Fibroblast of mammary gland (primary cell): ENCODE measurements at regions not wholly inside any gene's neighbourhood (a gene's known extent, or its start where the extent isn't known, plus 50 kb on each side); places are given as distances from the start of the nearest gene placed in this dataset.

Experiments
- DNase-seq: peaks from one replicate; pipeline ENCODE4 v3.0.0-alpha.2; 2010; ENCODE audit warnings: low read depth
- H3K4me3 ChIP-seq: 2 replicates; pipeline ENCODE4 v1.5.1; 2011; ENCODE audit warnings: low read depth, mild to moderate bottlenecking, low read length, moderate library complexity; ENCODE audit not compliant: control insufficient read depth
- TF ChIP-seq, protein P1 (sequence below): conservative IDR thresholded peaks from 2 replicates; pipeline ENCODE4 v1.5.1; 2011; ENCODE audit warnings: low read depth, low read length, inconsistent platforms; ENCODE audit not compliant: control insufficient read depth, insufficient read depth

DNA sequence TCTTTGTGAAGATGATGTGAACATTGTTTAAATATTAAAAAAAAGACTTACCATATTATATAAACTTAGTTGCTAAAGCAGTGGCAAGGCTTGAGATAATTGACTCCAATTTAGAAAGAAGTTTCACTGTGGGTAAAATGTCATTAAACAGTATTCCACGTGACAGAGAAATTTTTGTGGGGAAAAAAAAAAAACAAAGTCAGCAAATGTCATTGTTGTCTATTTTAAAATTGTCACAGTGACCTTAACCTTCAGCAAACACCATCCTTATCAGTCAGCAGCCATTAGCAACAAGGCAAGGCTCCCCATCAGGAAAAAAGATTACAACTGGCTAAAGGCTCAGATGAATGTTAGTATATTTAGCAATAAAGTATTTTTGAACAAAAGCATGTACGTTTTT, 99.3 kb upstream of the CDH18 start:
- DNase-seq, result no peak
- H3K4me3 ChIP-seq, result no peak overlapping the region
- TF ChIP-seq, protein P1, sequence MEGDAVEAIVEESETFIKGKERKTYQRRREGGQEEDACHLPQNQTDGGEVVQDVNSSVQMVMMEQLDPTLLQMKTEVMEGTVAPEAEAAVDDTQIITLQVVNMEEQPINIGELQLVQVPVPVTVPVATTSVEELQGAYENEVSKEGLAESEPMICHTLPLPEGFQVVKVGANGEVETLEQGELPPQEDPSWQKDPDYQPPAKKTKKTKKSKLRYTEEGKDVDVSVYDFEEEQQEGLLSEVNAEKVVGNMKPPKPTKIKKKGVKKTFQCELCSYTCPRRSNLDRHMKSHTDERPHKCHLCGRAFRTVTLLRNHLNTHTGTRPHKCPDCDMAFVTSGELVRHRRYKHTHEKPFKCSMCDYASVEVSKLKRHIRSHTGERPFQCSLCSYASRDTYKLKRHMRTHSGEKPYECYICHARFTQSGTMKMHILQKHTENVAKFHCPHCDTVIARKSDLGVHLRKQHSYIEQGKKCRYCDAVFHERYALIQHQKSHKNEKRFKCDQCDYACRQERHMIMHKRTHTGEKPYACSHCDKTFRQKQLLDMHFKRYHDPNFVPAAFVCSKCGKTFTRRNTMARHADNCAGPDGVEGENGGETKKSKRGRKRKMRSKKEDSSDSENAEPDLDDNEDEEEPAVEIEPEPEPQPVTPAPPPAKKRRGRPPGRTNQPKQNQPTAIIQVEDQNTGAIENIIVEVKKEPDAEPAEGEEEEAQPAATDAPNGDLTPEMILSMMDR, result no peak

DNA sequence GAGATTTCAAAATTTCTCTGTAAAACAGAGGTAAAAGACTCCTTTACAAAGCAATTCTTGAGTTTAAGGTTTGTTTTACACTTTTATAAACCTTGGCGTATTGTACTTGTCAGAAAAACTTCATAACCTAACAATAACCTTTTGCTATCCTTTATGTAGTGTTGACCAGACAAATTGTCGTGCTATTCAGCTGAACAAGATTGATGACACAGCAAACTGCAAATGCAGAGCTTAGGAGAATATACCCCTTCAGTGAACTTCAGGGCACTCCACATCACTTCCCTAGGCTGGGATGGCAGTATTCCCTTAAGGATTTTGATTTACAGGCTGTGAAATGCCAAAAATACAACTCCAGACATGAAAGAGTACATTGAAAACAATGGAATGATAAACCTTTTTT, 89.2 kb upstream of the CDH18 start:
- TF ChIP-seq, protein P1, result no peak
- no peak overlapping the region for H3K4me3 ChIP-seq
- DNase-seq, result no peak

DNA sequence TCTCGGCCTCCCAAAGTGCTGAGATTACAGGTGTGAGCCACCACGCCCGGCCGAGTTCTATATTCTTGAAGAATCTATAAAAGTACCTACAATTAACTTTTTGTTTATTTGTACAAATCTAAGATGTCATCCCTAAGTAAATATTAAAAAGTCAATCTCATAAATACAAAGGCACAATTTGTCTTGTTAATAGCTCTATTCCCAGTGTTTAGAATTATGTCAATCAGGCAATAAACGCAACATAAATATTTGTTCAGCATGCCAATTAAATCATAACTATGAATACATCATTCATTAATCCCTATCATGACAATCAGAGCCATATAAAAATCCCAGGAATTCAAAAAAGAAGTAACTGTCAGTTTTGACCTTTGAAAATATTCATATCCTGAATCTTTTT, 68.9 kb upstream of the CDH18 start:
- TF ChIP-seq, protein P1, result no peak
- no peak overlapping the region for H3K4me3 ChIP-seq
- DNase-seq, result no peak

- DNase-seq, result no peak
- H3K4me3 ChIP-seq, result no peak overlapping the region
- TF ChIP-seq, protein P1, result no peak
Observed at GRCh38 chr5:20055301-20055700, 67.3 kb upstream of the CDH18 start.

- DNase-seq, result no peak
- TF ChIP-seq, protein P1, result no peak
- no peak overlapping the region for H3K4me3 ChIP-seq
Observed at GRCh38 chr5:20050262-20050661, 62.3 kb upstream of the CDH18 start.

DNA sequence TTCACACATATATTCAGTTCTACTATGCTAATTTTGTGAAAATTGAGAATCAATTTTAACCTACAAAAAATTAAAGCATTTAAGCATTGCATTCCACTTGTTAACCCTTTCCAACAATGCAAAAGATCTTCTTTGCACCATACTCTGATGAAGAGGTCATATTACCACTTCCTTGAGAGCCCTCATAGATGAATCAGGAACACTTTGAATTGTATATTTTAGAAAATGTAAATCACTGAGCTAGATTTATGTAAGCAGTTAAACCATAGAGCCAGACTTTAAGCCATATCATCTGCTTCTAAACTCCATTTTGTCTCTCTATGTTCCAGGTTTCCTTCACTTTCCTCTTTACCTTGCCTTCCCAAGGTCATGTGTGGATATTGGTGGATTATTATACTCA, 56.5 kb upstream of the CDH18 start:
- H3K4me3 ChIP-seq, result no peak overlapping the region

More for the DNA sequence above, 56.5 kb upstream of the CDH18 start:
- TF ChIP-seq, protein P1, result no peak
- DNase-seq, result no peak
